SK-N-SH treated with all-trans-retinoic acid at 6 μM for 48 hours (cell line): ENCODE measurements at regions not wholly inside any gene's neighbourhood (a gene's known extent, or its start where the extent isn't known, plus 50 kb on each side); places are given as distances from the start of the nearest gene placed in this dataset.

Experiments used
- ARNTL ChIP-seq: fragments of 450-650 bp; formaldehyde crosslinking; IDR thresholded peaks from 2 replicates; pipeline ENCODE4 v1.5.0; 2020; ENCODE audit warnings: low read depth, mild to moderate bottlenecking, moderate library complexity, borderline replicate concordance
- BACH2 ChIP-seq: fragments of 250-450 bp; sonication (Bioruptor Pico); IDR thresholded peaks from 2 replicates; pipeline ENCODE4 v1.9.0; 2021; ENCODE audit warnings: mild to moderate bottlenecking, borderline replicate concordance
- CREB5 ChIP-seq: fragments of 250-450 bp; sonication (Bioruptor Pico); IDR thresholded peaks from 2 replicates; pipeline ENCODE4 v1.5.1; 2020; ENCODE audit warnings: low read depth, mild to moderate bottlenecking, moderate library complexity
- GLIS3 ChIP-seq: fragments of 250-450 bp; sonication (Bioruptor Pico); IDR thresholded peaks from 2 replicates; pipeline ENCODE4 v1.5.0; 2020; ENCODE audit warnings: mild to moderate bottlenecking, moderate library complexity
- ISL1 ChIP-seq: fragments of 250-450 bp; sonication (Bioruptor Pico); IDR thresholded peaks from 2 replicates; pipeline ENCODE4 v2.1.2; 2022; ENCODE audit warnings: mild to moderate bottlenecking, moderate library complexity
- PATZ1 ChIP-seq: fragments of 250-450 bp; sonication (Bioruptor Pico); IDR thresholded peaks from 2 replicates; pipeline ENCODE4 v1.8.0; 2020; ENCODE audit warnings: mild to moderate bottlenecking, moderate library complexity, borderline replicate concordance
- PPARA ChIP-seq: fragments of 250-450 bp; sonication (Bioruptor Pico); IDR thresholded peaks from 2 replicates; pipeline ENCODE4 v1.5.0; 2020; ENCODE audit warnings: mild to moderate bottlenecking, borderline replicate concordance
- TCF4 ChIP-seq: fragments of 250-450 bp; sonication (Bioruptor Pico); IDR thresholded peaks from 2 replicates; pipeline ENCODE4 v1.8.0; 2021; ENCODE audit warnings: mild to moderate bottlenecking, moderate library complexity, borderline replicate concordance
- ZC3H10 ChIP-seq: fragments of 250-450 bp; sonication (Bioruptor Pico); IDR thresholded peaks from 2 replicates; pipeline ENCODE4 v1.5.1; 2021; ENCODE audit warnings: mild to moderate bottlenecking, moderate library complexity
- ZFP30 ChIP-seq: fragments of 450-650 bp; formaldehyde crosslinking; IDR thresholded peaks from 2 replicates; pipeline ENCODE4 v1.5.0; 2022; ENCODE audit warnings: mild to moderate bottlenecking, moderate library complexity
- ZNF70 ChIP-seq: fragments of 450-650 bp; formaldehyde crosslinking; IDR thresholded peaks from 2 replicates; pipeline ENCODE4 v1.5.0; 2020; ENCODE audit warnings: mild to moderate bottlenecking, moderate library complexity
- ZNF8 ChIP-seq: fragments of 450-650 bp; formaldehyde crosslinking; IDR thresholded peaks from 2 replicates; pipeline ENCODE4 v1.5.0; 2020; ENCODE audit warnings: mild to moderate bottlenecking, moderate library complexity

GRCh38 chr6:169884158-169884557 is 132.7 kb downstream of the ERMARD start:
- no peak for TF ChIP-seq PPARA
- no peak for TF ChIP-seq ZNF8
- TF ChIP-seq ARNTL = no peak
- no peak for TF ChIP-seq ZNF70 (CRISPR knock-in tag)
- TF ChIP-seq TCF4 (CRISPR knock-in tag) = no peak
- TF ChIP-seq GLIS3 (CRISPR knock-in tag) = no peak
- no peak for TF ChIP-seq ZC3H10 (CRISPR knock-in tag)
- TF ChIP-seq PATZ1 (CRISPR knock-in tag) = no peak
- TF ChIP-seq ISL1 = no peak
- TF ChIP-seq ZFP30 (CRISPR knock-in tag) = no peak
- TF ChIP-seq BACH2 (CRISPR knock-in tag) = no peak
- TF ChIP-seq CREB5 (CRISPR knock-in tag) = no peak
